Coronary artery (tissue), 2 donors: ENCODE measurements at regions not wholly inside any gene's neighbourhood (a gene's known extent, or its start where the extent isn't known, plus 50 kb on each side); places are given as distances from the start of the nearest gene placed in this dataset.

Experiments used
- DNase-seq: peaks from one replicate; pipeline ENCODE4 v3.0.0-alpha.2; 2017; ENCODE audit warnings: low spot score
- H3K27ac ChIP-seq, 2 donors: fragments of 200-600 bp; sonication (generic); one replicate each; pipeline ENCODE4 v1.5.1; 2016 to 2019
- H3K4me3 ChIP-seq: fragments of 200-600 bp; sonication (generic); 2 replicates; pipeline ENCODE4 v1.5.1; 2016; ENCODE audit warnings: mild to moderate bottlenecking, moderate library complexity
- CTCF ChIP-seq: fragments of 200-600 bp; sonication (generic); IDR thresholded peaks from one replicate; pipeline ENCODE4 v1.5.1; 2019; ENCODE audit warnings: antibody characterized with exemption

DNA sequence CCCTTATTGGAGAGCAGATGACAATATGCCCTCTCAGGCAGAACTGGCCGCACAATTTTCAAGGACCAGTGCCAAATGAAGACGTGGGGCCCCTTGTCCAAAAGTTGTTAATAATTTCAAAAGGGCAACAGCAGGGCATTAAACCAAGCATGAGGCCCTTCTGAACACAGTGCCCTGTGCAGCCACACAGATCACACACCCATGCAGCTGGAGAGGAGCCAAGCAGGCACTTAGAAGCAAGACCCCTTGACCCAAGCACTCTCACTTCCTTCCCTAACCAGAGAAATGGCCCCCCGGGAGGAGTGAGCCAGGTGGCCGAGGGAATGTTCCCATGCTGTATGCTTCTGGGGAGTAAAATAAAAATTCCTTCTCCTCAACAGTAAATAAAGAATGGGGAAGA lies 114.0 kb upstream of the TMPO start:
- no peak overlapping the region for H3K27ac ChIP-seq
- no peak for DNase-seq
- no peak overlapping the region for H3K4me3 ChIP-seq
- TF ChIP-seq CTCF, result no peak

- no peak overlapping the region for H3K4me3 ChIP-seq
- H3K27ac ChIP-seq, result no peak overlapping the region
- TF ChIP-seq CTCF, result no peak
- DNase-seq, result no peak
Measured at GRCh38 chr12:98402091-98402490, 113.3 kb upstream of the TMPO start.

DNA sequence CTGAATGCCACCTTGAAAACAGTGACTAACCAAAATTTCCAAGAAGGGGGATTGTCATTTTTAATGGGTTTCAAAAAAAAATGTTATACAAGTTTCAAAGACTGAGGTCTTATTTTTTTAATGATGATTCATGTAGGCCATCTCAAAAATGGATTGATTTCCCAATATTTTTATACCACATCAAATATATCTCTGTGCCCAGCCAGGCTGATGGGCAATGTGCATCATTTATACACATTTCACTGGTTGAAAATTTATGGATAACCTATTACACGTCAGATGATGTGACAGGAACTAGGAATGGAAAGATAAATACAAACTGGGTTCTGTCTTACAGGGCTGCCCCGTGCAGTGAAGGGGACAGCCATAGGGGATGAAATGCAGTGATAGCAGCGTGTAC lies 112.7 kb upstream of the TMPO start:
- Histone ChIP-seq H3K4me3 (no peak overlapping the region), H3K27ac (no peak overlapping the region)
- no peak for DNase-seq
- TF ChIP-seq CTCF, result no peak

GRCh38 chr12:98403385-98403784 lies 112.0 kb upstream of the TMPO start:
- no peak overlapping the region for H3K4me3 ChIP-seq
- DNase-seq, result no peak
- no peak overlapping the region for H3K27ac ChIP-seq
- no peak for TF ChIP-seq CTCF

DNA sequence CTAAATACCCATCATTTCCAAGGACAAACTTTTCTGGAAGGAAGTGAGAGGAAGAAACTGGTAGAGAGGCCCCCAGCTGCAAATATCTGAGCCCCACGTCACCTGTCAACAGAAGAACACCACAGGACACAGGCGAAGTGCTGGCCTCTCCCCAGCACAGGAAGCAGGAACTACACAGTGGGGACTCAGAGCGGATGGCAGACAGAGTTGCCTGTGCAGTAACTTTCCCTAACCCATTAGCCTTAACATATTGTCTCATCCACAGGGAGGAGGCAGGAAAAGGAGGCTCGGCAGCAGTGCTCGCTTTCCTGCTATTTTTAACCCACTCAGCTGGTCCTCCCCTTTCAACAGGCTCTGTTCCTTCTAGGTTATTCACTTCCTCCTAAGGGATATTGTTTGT lies 111.5 kb upstream of the TMPO start:
- Histone ChIP-seq H3K27ac (no peak overlapping the region), H3K4me3 (no peak overlapping the region)
- DNase-seq, result no peak
- no peak for TF ChIP-seq CTCF

GRCh38 chr12:98405805-98406366 lies 109.5 kb upstream of the TMPO start:
- no peak overlapping the region for H3K4me3 ChIP-seq
- no peak overlapping the region for H3K27ac ChIP-seq
- DNase-seq, result no peak
- TF ChIP-seq CTCF, result no peak

- no peak for TF ChIP-seq CTCF
- H3K27ac ChIP-seq, result no peak overlapping the region
- no peak overlapping the region for H3K4me3 ChIP-seq
- no peak for DNase-seq
Measured at GRCh38 chr12:98406378-98406777, 109.0 kb upstream of the TMPO start.
